Tibial artery (tissue), 4 donors: ENCODE measurements at regions not wholly inside any gene's neighbourhood (a gene's known extent, or its start where the extent isn't known, plus 50 kb on each side); places are given as distances from the start of the nearest gene placed in this dataset.

Experiments used
- DNase-seq, 2 donors: peaks; one replicate each; pipeline ENCODE4 v3.0.0-alpha.2; 2019
- H3K27ac ChIP-seq, 2 donors: fragments of 200-600 bp; sonication (generic) in 1 of 2; 1 replicate in 1 of 2; 2 replicates in 1 of 2; pipeline ENCODE4 v1.5.1; 2018 to 2019; ENCODE audit warnings: mild to moderate bottlenecking in 1 of 2
- H3K27me3 ChIP-seq, 2 donors: fragments of 200-600 bp; sonication (generic) in 1 of 2; one replicate each; pipeline versions ENCODE4 v1.5.1 to v1.6.0; 2016 to 2019
- H3K36me3 ChIP-seq, 3 donors: fragments of 200-600 bp; sonication (generic) in 2 of 3; one replicate each; pipeline ENCODE4 v1.5.1; 2016 to 2019; ENCODE audit warnings: mild to moderate bottlenecking in 2 of 3
- H3K4me1 ChIP-seq, 4 donors: fragments of 200-600 bp; sonication (generic) in 2 of 4; 1 replicate in 3 of 4; 2 replicates in 1 of 4; pipeline ENCODE4 v1.5.1; 2016 to 2019
- H3K4me3 ChIP-seq, 2 donors: fragments of 200-600 bp; sonication (generic) in 1 of 2; 1 replicate in 1 of 2; 2 replicates in 1 of 2; pipeline ENCODE4 v1.5.1; 2018 to 2019; ENCODE audit warnings: mild to moderate bottlenecking in 2 of 2
- H3K9me3 ChIP-seq, 3 donors: fragments of 200-600 bp; sonication (generic) in 1 of 3; one replicate each; pipeline ENCODE4 v1.5.1; 2016 to 2019
- intact Hi-C: fragments of 100-400 bp; cut with DNase I; formaldehyde crosslinking; loops from one replicate; pipeline ENCODE4 v1.15.0; 2023; ENCODE audit warnings: low total_unique reads
- TF ChIP-seq, protein P1 (sequence below), 2 experiments: fragments of 200-600 bp in 1 of 2; fragments of 450-650 bp in 1 of 2; IDR thresholded peaks; one replicate each; pipeline ENCODE4 v1.5.1; 2017 to 2019; ENCODE audit warnings: antibody characterized with exemption in 2 of 2, mild to moderate bottlenecking in 1 of 2, moderate library complexity in 1 of 2

DNA sequence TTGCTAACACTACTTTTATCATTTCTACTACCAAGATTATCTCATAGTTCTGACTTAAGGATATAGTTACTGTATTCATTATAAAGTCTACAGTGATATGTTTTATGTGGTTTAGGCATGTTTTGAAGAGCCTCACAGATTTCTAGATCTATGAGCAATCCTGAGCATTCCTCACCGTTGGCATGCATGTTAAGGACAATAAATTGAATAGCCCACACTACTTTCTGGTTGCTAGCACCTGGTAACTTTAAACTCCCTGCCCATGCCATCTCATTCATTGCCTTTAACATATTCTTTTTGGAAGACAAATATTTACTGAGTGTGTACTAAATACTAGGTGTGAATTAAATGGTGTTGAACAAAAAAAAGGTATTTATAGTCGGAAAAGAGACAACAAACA is 868.1 kb upstream of the CDH9 start:
- intact Hi-C loops = no loop called here
- H3K4me3 ChIP-seq = no peak overlapping the region
- H3K9me3 ChIP-seq = no peaks in the 10 kb centered on the region
- TF ChIP-seq, protein P1, sequence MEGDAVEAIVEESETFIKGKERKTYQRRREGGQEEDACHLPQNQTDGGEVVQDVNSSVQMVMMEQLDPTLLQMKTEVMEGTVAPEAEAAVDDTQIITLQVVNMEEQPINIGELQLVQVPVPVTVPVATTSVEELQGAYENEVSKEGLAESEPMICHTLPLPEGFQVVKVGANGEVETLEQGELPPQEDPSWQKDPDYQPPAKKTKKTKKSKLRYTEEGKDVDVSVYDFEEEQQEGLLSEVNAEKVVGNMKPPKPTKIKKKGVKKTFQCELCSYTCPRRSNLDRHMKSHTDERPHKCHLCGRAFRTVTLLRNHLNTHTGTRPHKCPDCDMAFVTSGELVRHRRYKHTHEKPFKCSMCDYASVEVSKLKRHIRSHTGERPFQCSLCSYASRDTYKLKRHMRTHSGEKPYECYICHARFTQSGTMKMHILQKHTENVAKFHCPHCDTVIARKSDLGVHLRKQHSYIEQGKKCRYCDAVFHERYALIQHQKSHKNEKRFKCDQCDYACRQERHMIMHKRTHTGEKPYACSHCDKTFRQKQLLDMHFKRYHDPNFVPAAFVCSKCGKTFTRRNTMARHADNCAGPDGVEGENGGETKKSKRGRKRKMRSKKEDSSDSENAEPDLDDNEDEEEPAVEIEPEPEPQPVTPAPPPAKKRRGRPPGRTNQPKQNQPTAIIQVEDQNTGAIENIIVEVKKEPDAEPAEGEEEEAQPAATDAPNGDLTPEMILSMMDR (IDR thresholded peaks at IDR 0.05) = no peak
- no peak for DNase-seq
- H3K36me3 ChIP-seq = no peaks in the 10 kb centered on the region
- no peak overlapping the region for H3K27ac ChIP-seq
- H3K27me3 ChIP-seq = no peaks in the 10 kb centered on the region
- H3K4me1 ChIP-seq = peaks cover 0 to 4% (median 0%) of the 10 kb centered on the region in 4 donors

- intact Hi-C loops = no loop called here
- Histone ChIP-seq H3K36me3 (no peaks in the 10 kb centered on the region), H3K4me3 (no peak overlapping the region), H3K27ac (no peak overlapping the region), H3K27me3 (no peaks in the 10 kb centered on the region), H3K4me1 (no peaks in the 10 kb centered on the region), H3K9me3 (no peaks in the 10 kb centered on the region)
- TF ChIP-seq, protein P1 (IDR thresholded peaks at IDR 0.05) = no peak
- DNase-seq = no peak
Measured at GRCh38 chr5:27900761-27901160, 862.4 kb upstream of the CDH9 start.

GRCh38 chr5:27876071-27876470 is 837.7 kb upstream of the CDH9 start:
- H3K27me3 ChIP-seq = no peaks in the 10 kb centered on the region
- intact Hi-C loops = no loop called here

DNA sequence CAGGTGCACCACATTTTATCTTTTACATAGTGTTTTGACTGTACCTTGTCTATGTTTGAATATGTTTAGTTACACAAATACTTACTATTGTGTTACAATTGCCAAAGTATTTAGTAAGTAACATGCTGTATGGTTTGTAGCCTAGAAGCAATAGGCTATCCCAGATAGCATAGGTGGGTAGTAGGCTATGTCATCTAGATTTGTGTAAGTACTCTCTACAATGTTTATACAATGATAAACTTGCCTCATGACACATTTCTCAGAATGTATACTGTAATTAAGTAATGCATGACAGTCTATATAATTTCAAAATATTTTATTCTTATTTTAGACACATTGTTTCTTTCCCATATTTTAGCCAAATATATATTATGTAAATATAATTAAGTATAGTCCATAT is 836.8 kb upstream of the CDH9 start:
- Histone ChIP-seq H3K4me1 (no peaks in the 10 kb centered on the region), H3K36me3 (no peaks in the 10 kb centered on the region), H3K4me3 (no peak overlapping the region), H3K27me3 (no peaks in the 10 kb centered on the region), H3K9me3 (no peaks in the 10 kb centered on the region), H3K27ac (no peak overlapping the region)
- TF ChIP-seq, protein P1 (IDR thresholded peaks at IDR 0.05) = no peak
- no peak for DNase-seq
- intact Hi-C loops = no loop called here

More at GRCh38 chr5:27876071-27876470, 837.7 kb upstream of the CDH9 start:
- TF ChIP-seq, protein P1 (IDR thresholded peaks at IDR 0.05) = no peak
- H3K4me1 ChIP-seq = no peaks in the 10 kb centered on the region
- no peak overlapping the region for H3K4me3 ChIP-seq
- H3K27ac ChIP-seq = no peak overlapping the region
- DNase-seq = no peak
- no peaks in the 10 kb centered on the region for H3K36me3 ChIP-seq
- no peaks in the 10 kb centered on the region for H3K9me3 ChIP-seq

GRCh38 chr5:27868292-27868691 is 829.9 kb upstream of the CDH9 start:
- no peak for DNase-seq
- Histone ChIP-seq H3K4me1 (no peaks in the 10 kb centered on the region), H3K36me3 (no peaks in the 10 kb centered on the region), H3K27ac (no peak overlapping the region), H3K4me3 (no peak overlapping the region), H3K27me3 (no peaks in the 10 kb centered on the region), H3K9me3 (no peaks in the 10 kb centered on the region)
- TF ChIP-seq, protein P1 (IDR thresholded peaks at IDR 0.05) = no peak
- intact Hi-C loops = no loop called here

GRCh38 chr5:27855491-27855890 is 817.1 kb upstream of the CDH9 start:
- intact Hi-C loops = no loop called here
- no peak overlapping the region for H3K4me3 ChIP-seq
- H3K27me3 ChIP-seq = no peaks in the 10 kb centered on the region
- TF ChIP-seq, protein P1 (IDR thresholded peaks at IDR 0.05) = no peak
- H3K27ac ChIP-seq = no peak overlapping the region
- DNase-seq = no peak
- no peaks in the 10 kb centered on the region for H3K36me3 ChIP-seq
- H3K9me3 ChIP-seq = no peaks in the 10 kb centered on the region
- H3K4me1 ChIP-seq = no peaks in the 10 kb centered on the region
